GM12878 (cell line): ENCODE measurements at regions not wholly inside any gene's neighbourhood (a gene's known extent, or its start where the extent isn't known, plus 50 kb on each side); places are given as distances from the start of the nearest gene placed in this dataset.

Experiments used
- SREBF2 ChIP-seq: IDR thresholded peaks from 2 replicates; pipeline ENCODE4 v1.6.1; 2012; ENCODE audit warnings: mild to moderate bottlenecking, low read length
- TF ChIP-seq, protein P1 (sequence below), 3 experiments: IDR thresholded peaks in 2 of 3; conservative IDR thresholded peaks in 1 of 3; 2 replicates each; pipeline ENCODE4 v1.5.1; 2011; ENCODE audit warnings: low read depth in 3 of 3, low read length in 3 of 3, mild to moderate bottlenecking in 3 of 3, control low read depth in 2 of 3, moderate library complexity in 2 of 3, inconsistent platforms in 1 of 3, mixed read lengths in 1 of 3; ENCODE audit not compliant: control insufficient read depth in 2 of 3, insufficient read depth in 1 of 3; ENCODE audit errors: extremely low read depth in 1 of 3

DNA sequence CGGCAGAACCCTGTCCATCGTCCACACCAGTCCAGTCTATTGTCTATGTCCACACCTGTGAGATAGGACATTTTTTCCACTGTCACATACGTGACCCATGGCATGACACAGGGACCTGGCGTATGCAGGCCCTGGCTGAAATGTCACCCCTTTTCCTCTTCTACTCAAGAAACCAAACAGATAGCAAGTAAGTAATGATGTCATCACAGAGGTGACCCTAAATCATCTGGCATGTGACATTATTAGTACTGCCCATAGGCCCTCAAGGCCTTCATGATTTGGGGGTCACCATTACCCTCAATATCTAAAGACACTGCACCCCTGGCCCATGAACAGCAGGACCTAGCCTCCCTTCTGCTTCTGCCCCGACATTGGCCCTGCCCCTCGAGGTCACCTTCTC, 88.3 kb downstream of the LHX2 start:
- TF ChIP-seq, protein P1, sequence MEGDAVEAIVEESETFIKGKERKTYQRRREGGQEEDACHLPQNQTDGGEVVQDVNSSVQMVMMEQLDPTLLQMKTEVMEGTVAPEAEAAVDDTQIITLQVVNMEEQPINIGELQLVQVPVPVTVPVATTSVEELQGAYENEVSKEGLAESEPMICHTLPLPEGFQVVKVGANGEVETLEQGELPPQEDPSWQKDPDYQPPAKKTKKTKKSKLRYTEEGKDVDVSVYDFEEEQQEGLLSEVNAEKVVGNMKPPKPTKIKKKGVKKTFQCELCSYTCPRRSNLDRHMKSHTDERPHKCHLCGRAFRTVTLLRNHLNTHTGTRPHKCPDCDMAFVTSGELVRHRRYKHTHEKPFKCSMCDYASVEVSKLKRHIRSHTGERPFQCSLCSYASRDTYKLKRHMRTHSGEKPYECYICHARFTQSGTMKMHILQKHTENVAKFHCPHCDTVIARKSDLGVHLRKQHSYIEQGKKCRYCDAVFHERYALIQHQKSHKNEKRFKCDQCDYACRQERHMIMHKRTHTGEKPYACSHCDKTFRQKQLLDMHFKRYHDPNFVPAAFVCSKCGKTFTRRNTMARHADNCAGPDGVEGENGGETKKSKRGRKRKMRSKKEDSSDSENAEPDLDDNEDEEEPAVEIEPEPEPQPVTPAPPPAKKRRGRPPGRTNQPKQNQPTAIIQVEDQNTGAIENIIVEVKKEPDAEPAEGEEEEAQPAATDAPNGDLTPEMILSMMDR (IDR thresholded peaks at IDR 0.05 in 2 of 3, conservative IDR thresholded peaks at IDR 0.05 in 1 of 3; ENCODE audit: control insufficient read depth in 2 of 3, extremely low read depth in 1 of 3, insufficient read depth in 1 of 3, low read depth in 3 of 3, low read length in 3 of 3): no peak
- TF ChIP-seq SREBF2: no peak
